GM23338 (cell line): ENCODE measurements at regions not wholly inside any gene's neighbourhood (a gene's known extent, or its start where the extent isn't known, plus 50 kb on each side); places are given as distances from the start of the nearest gene placed in this dataset.

ENCODE experiments used
- ATAC-seq: fragments of 200-7000 bp; cut with Tn5 transposase; 3 replicates; pipeline ENCODE4 v1.9.1; 2020
- DNase-seq: peaks from one replicate; pipeline ENCODE4 v3.0.0-alpha.2; 2015; ENCODE audit warnings: low spot score
- H2AFZ ChIP-seq: fragments of 200-600 bp; sonication (generic); 2 replicates; pipeline ENCODE4 v1.8.0; 2016; ENCODE audit warnings: antibody characterized with exemption, mild to moderate bottlenecking, moderate library complexity
- H3F3A ChIP-seq: fragments of 200-600 bp; sonication (generic); replicated peaks from 2 replicates; pipeline ENCODE4 v1.8.0; 2017; ENCODE audit warnings: antibody characterized with exemption, mixed run types, low read depth
- H3K27ac ChIP-seq: fragments of 200-600 bp; sonication (generic); 2 replicates; pipeline ENCODE4 v1.6.1; 2016; ENCODE audit warnings: low read depth
- H3K27me3 ChIP-seq: fragments of 200-600 bp; sonication (generic); 2 replicates; pipeline ENCODE4 v1.8.0; 2016; ENCODE audit warnings: mild to moderate bottlenecking, mixed run types, moderate library complexity; ENCODE audit not compliant: insufficient read depth
- H3K36me3 ChIP-seq: fragments of 200-600 bp; sonication (generic); 2 replicates; pipeline ENCODE4 v1.8.0; 2016; ENCODE audit warnings: mild to moderate bottlenecking; ENCODE audit not compliant: insufficient read depth
- H3K4me1 ChIP-seq: fragments of 200-600 bp; sonication (generic); 2 replicates; pipeline ENCODE4 v1.8.0; 2016; ENCODE audit warnings: mild to moderate bottlenecking, moderate library complexity; ENCODE audit not compliant: insufficient read depth
- H3K4me2 ChIP-seq: fragments of 200-600 bp; sonication (generic); 2 replicates; pipeline ENCODE4 v1.7.1; 2017; ENCODE audit warnings: mixed run types
- H3K4me3 ChIP-seq: fragments of 200-600 bp; sonication (generic); 2 replicates; pipeline ENCODE4 v1.6.1; 2016; ENCODE audit warnings: mixed run types
- H3K79me2 ChIP-seq: fragments of 200-600 bp; sonication (generic); replicated peaks from 2 replicates; pipeline ENCODE4 v1.8.0; 2017; ENCODE audit warnings: mild to moderate bottlenecking; ENCODE audit not compliant: insufficient read depth
- H3K9me2 ChIP-seq: fragments of 200-600 bp; sonication (generic); 2 replicates; pipeline ENCODE4 v1.8.0; 2017; ENCODE audit not compliant: insufficient read depth
- H4K20me1 ChIP-seq: fragments of 200-600 bp; sonication (generic); replicated peaks from 2 replicates; pipeline ENCODE4 v1.8.0; 2017; ENCODE audit warnings: mild to moderate bottlenecking; ENCODE audit not compliant: insufficient read depth
- H3K27ac Mint-ChIP-seq: 2 replicates; pipeline ENCODE4 v1.8.0; 2020; ENCODE audit warnings: inconsistent platforms, mild to moderate bottlenecking, moderate library complexity, mixed read lengths
- H3K27me3 Mint-ChIP-seq: 3 replicates; pipeline ENCODE4 v1.8.0; 2022; ENCODE audit warnings: low read depth, mild to moderate bottlenecking, moderate library complexity, mixed read lengths, inconsistent platforms; ENCODE audit not compliant: insufficient read depth, poor library complexity
- H3K36me3 Mint-ChIP-seq: 3 replicates; pipeline ENCODE4 v1.8.0; 2021; ENCODE audit warnings: low read depth, mild to moderate bottlenecking, inconsistent platforms, moderate library complexity, mixed read lengths
- H3K4me1 Mint-ChIP-seq: 3 replicates; pipeline ENCODE4 v1.8.0; 2020; ENCODE audit warnings: mild to moderate bottlenecking, inconsistent platforms, mixed read lengths
- H3K4me3 Mint-ChIP-seq: 3 replicates; pipeline ENCODE4 v1.8.0; 2021; ENCODE audit warnings: moderate library complexity, mild to moderate bottlenecking, inconsistent platforms, mixed read lengths
- H3K9me3 Mint-ChIP-seq: 3 replicates; pipeline ENCODE4 v1.8.0; 2020; ENCODE audit warnings: moderate library complexity, mild to moderate bottlenecking, inconsistent platforms, mixed read lengths
- CREB1 ChIP-seq: fragments of 250-450 bp; sonication (Bioruptor Pico); IDR thresholded peaks from 2 replicates; pipeline ENCODE4 v1.5.0; 2020; ENCODE audit warnings: low read depth, mild to moderate bottlenecking, moderate library complexity
- CTCF ChIP-seq, 2 experiments: fragments of 200-600 bp in 1 of 2; sonication (generic) in 1 of 2; conservative IDR thresholded peaks; 2 replicates each; pipeline versions ENCODE4 v1.5.1 to v1.6.1; 2016 to 2017; ENCODE audit warnings: antibody characterized with exemption in 2 of 2, low read depth in 2 of 2, mild to moderate bottlenecking in 2 of 2, moderate library complexity in 1 of 2
- ETS1 ChIP-seq: IDR thresholded peaks from 2 replicates; pipeline ENCODE4 v1.6.1; 2016; ENCODE audit warnings: antibody characterized with exemption
- EZH2 ChIP-seq: fragments of 200-600 bp; sonication (generic); IDR thresholded peaks from one replicate; pipeline ENCODE4 v1.8.0; 2017; ENCODE audit warnings: antibody characterized with exemption, mild to moderate bottlenecking, low read depth; ENCODE audit not compliant: unreplicated experiment
- EZH2phosphoT487 ChIP-seq: fragments of 200-600 bp; sonication (generic); IDR thresholded peaks from one replicate; pipeline ENCODE4 v1.8.1; 2018; ENCODE audit warnings: antibody characterized with exemption; ENCODE audit not compliant: unreplicated experiment
- JUNB ChIP-seq: IDR thresholded peaks from one replicate; pipeline ENCODE4 v1.6.1; 2016; ENCODE audit warnings: antibody characterized with exemption; ENCODE audit not compliant: unreplicated experiment
- NANOG ChIP-seq: IDR thresholded peaks from 2 replicates; pipeline ENCODE4 v1.6.1; 2016; ENCODE audit warnings: antibody characterized with exemption, borderline replicate concordance
- POLR2AphosphoS5 ChIP-seq: IDR thresholded peaks from 2 replicates; pipeline ENCODE4 v1.6.1; 2016; ENCODE audit warnings: antibody characterized with exemption, low read depth
- REST ChIP-seq: IDR thresholded peaks from one replicate; pipeline ENCODE4 v1.6.1; 2018; ENCODE audit warnings: antibody characterized with exemption; ENCODE audit not compliant: unreplicated experiment
- STAT1 ChIP-seq: IDR thresholded peaks from one replicate; pipeline ENCODE4 v1.6.1; 2016; ENCODE audit warnings: antibody characterized with exemption; ENCODE audit not compliant: unreplicated experiment
- ZNF114 ChIP-seq: fragments of 250-450 bp; sonication (Bioruptor Pico); IDR thresholded peaks from 2 replicates; pipeline ENCODE4 v1.5.0; 2020; ENCODE audit warnings: mild to moderate bottlenecking, moderate library complexity
- ZNF331 ChIP-seq: fragments of 250-450 bp; sonication (Bioruptor Pico); IDR thresholded peaks from 2 replicates; pipeline ENCODE4 v1.5.0; 2020; ENCODE audit warnings: low read depth, mild to moderate bottlenecking, moderate library complexity
- ZNF462 ChIP-seq: fragments of 250-450 bp; sonication (Bioruptor Pico); IDR thresholded peaks from 2 replicates; pipeline ENCODE4 v1.5.0; 2020; ENCODE audit warnings: mild to moderate bottlenecking, moderate library complexity

GRCh38 chr6:44704240-44705150 is 317.0 kb downstream of the CDC5L start:
- DNase-seq (no peak), ATAC-seq (no peak)
- no peaks in the 10 kb centered on the region for H3K36me3 ChIP-seq
- H2AFZ ChIP-seq: no peak overlapping the region
- Mint-ChIP-seq H3K27ac (no peak overlapping the region), H3K4me3 (no peak overlapping the region), H3K27me3 (peaks cover 10% of the 10 kb centered on the region), H3K4me1 (peaks cover 13% of the 10 kb centered on the region), H3K9me3 (peaks cover 2% of the 10 kb centered on the region; the same call in 1 of the 3 replicates), H3K36me3 (no peaks in the 10 kb centered on the region)
- no peaks in the 10 kb centered on the region for H3K27me3 ChIP-seq
- peaks cover 8% of the 10 kb centered on the region; the same call in 1 of the 2 replicates for H3K9me2 ChIP-seq
- no peaks in the 10 kb centered on the region for H3K79me2 ChIP-seq
- TF ChIP-seq CREB1: no peak
- TF ChIP-seq EZH2phosphoT487: no peak
- TF ChIP-seq POLR2AphosphoS5: no peak
- no peak for TF ChIP-seq ETS1
- TF ChIP-seq EZH2: no peak
- no peak for TF ChIP-seq CTCF (conservative IDR thresholded peaks at IDR 0.05; ENCODE audit: low read depth in 2 of 2)
- TF ChIP-seq STAT1: no peak
- TF ChIP-seq ZNF331: no peak
- TF ChIP-seq JUNB: no peak
- no peak for TF ChIP-seq ZNF462
- TF ChIP-seq NANOG: no peak
- TF ChIP-seq ZNF114 (CRISPR knock-in tag): no peak
- no peak for TF ChIP-seq REST
- no peak overlapping the region for H3K27ac ChIP-seq
- no peak overlapping the region for H3K4me3 ChIP-seq
- no peaks in the 10 kb centered on the region for H4K20me1 ChIP-seq
- 0 out of 2 replicates have a peak, but pooled peaks cover 3% of the 10 kb centered on the region for H3K4me1 ChIP-seq
- H3K4me2 ChIP-seq: no peak overlapping the region
- H3F3A ChIP-seq: no peaks in the 10 kb centered on the region
